CD4-positive, alpha-beta T cell (primary cell): ENCODE measurements at regions not wholly inside any gene's neighbourhood (a gene's known extent, or its start where the extent isn't known, plus 50 kb on each side); places are given as distances from the start of the nearest gene placed in this dataset.

Experiments
- ATAC-seq: fragments of 200-7000 bp; cut with Tn5 transposase; one replicate; pipeline ENCODE4 v1.10.0; 2022; ENCODE audit warnings: mild to moderate bottlenecking; ENCODE audit not compliant: poor library complexity
- CTCF ChIA-PET: fragments of 350-600 bp; sonication (Branson Sonifier 250); formaldehyde crosslinking; loops from one replicate; lab custom pipeline; 2021; ENCODE audit warnings: antibody characterized with exemption, inconsistent platforms; lab: Charles Lee
- POLR2A ChIA-PET: fragments of 350-600 bp; sonication (Branson Sonifier 250); formaldehyde crosslinking; loops from one replicate; lab custom pipeline; 2021; ENCODE audit warnings: antibody characterized with exemption, inconsistent platforms; lab: Charles Lee
- DNase-seq, 14 experiments: peaks; one replicate each; pipeline ENCODE4 v3.0.0-alpha.2; 2013 to 2020; ENCODE audit warnings: mixed read lengths in 2 of 14
- H3K27ac ChIP-seq, 2 donors: one replicate each; pipeline versions ENCODE4 v1.5.1 to v1.7.0; 2013; ENCODE audit warnings: low read length in 2 of 2, low read depth in 1 of 2, mild to moderate bottlenecking in 1 of 2
- H3K27me3 ChIP-seq, 2 experiments: 1 replicate in 1 of 2; 2 replicates in 1 of 2; pipeline versions ENCODE4 v1.6.1 to v1.7.0; 2013; ENCODE audit warnings: low read length in 2 of 2, control low read depth in 1 of 2, mild to moderate bottlenecking in 1 of 2, moderate library complexity in 1 of 2; ENCODE audit not compliant: insufficient read depth in 2 of 2, control insufficient read depth in 1 of 2
- H3K36me3 ChIP-seq: one replicate; pipeline ENCODE4 v1.6.1; 2013; ENCODE audit warnings: low read length, control low read depth; ENCODE audit not compliant: insufficient read depth
- H3K4me1 ChIP-seq: one replicate; pipeline ENCODE4 v1.6.1; 2013; ENCODE audit warnings: low read length, control low read depth; ENCODE audit not compliant: insufficient read depth
- H3K4me3 ChIP-seq: one replicate; pipeline ENCODE4 v1.5.1; 2013; ENCODE audit warnings: mild to moderate bottlenecking, low read length, moderate library complexity
- H3K9me3 ChIP-seq, 2 experiments: 1 replicate in 1 of 2; 2 replicates in 1 of 2; pipeline versions ENCODE4 v1.6.1 to v1.7.0; 2013; ENCODE audit warnings: low read length in 2 of 2, mild to moderate bottlenecking in 2 of 2, control low read depth in 1 of 2, moderate library complexity in 1 of 2; ENCODE audit not compliant: control insufficient read depth in 1 of 2, insufficient read depth in 1 of 2
- H3K27ac Mint-ChIP-seq: one replicate; pipeline ENCODE4 v1.8.0; 2020; ENCODE audit warnings: mixed read lengths
- H3K27me3 Mint-ChIP-seq: one replicate; pipeline ENCODE4 v1.8.0; 2021; ENCODE audit warnings: mixed read lengths
- H3K36me3 Mint-ChIP-seq: one replicate; pipeline ENCODE4 v1.8.0; 2021; ENCODE audit warnings: low read depth, mixed read lengths
- H3K4me1 Mint-ChIP-seq: one replicate; pipeline ENCODE4 v1.8.0; 2021; ENCODE audit warnings: low read depth, mixed read lengths
- H3K4me3 Mint-ChIP-seq: one replicate; pipeline ENCODE4 v1.8.0; 2020; ENCODE audit warnings: mild to moderate bottlenecking, mixed read lengths
- H3K9me3 Mint-ChIP-seq: one replicate; pipeline ENCODE4 v1.8.0; 2020; ENCODE audit warnings: mixed read lengths
- intact Hi-C, 2 experiments: fragments of 100-400 bp; cut with DNase I in 1 of 2; cut with micrococcal nuclease in 1 of 2; formaldehyde crosslinking; loops; one replicate each; pipeline versions ENCODE4 v1.15.1 to v1.9.0; 2023 to 2025; cut with DNase I, micrococcal nuclease
- TF ChIP-seq, protein P1 (sequence below): fragments of 200-600 bp; IDR thresholded peaks from one replicate; pipeline ENCODE4 v1.8.0; 2022; ENCODE audit warnings: antibody characterized with exemption, mild to moderate bottlenecking

DNA sequence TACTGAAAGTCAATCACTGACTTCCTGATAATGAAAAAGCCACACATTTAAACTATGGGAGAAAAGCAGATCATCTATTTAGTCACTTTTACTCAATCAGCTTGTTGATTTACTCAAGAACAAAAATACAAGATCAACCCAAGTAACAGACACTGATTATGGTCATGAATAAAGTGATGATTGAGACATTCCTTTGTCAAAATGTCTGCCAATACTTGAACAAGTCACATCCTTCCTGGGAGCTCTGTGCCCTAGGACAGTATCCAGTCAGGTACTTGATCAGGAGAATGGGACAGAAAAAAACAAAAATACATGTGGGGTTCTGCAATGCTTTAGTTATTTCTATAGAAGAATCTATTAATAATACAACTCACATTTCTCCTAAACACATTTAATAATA is 150.0 kb upstream of the NEBL start:
- Mint-ChIP-seq H3K9me3 (peaks cover 8% of the 10 kb centered on the region), H3K36me3 (no peaks in the 10 kb centered on the region), H3K27ac (no peak overlapping the region), H3K4me3 (no peak overlapping the region), H3K4me1 (no peaks in the 10 kb centered on the region), H3K27me3 (peaks cover 10% of the 10 kb centered on the region)
- Histone ChIP-seq H3K36me3 (no peaks in the 10 kb centered on the region), H3K4me3 (no peak overlapping the region), H3K27ac (no peak overlapping the region), H3K27me3 (no peaks in the 10 kb centered on the region), H3K4me1 (no peaks in the 10 kb centered on the region), H3K9me3 (peaks cover 0 to 4% of the 10 kb centered on the region in 2 experiments)
- ATAC-seq (no peak), DNase-seq (no peak)
- ChIA-PET CTCF (no interaction called here), POLR2A (no interaction called here)
- TF ChIP-seq, protein P1, sequence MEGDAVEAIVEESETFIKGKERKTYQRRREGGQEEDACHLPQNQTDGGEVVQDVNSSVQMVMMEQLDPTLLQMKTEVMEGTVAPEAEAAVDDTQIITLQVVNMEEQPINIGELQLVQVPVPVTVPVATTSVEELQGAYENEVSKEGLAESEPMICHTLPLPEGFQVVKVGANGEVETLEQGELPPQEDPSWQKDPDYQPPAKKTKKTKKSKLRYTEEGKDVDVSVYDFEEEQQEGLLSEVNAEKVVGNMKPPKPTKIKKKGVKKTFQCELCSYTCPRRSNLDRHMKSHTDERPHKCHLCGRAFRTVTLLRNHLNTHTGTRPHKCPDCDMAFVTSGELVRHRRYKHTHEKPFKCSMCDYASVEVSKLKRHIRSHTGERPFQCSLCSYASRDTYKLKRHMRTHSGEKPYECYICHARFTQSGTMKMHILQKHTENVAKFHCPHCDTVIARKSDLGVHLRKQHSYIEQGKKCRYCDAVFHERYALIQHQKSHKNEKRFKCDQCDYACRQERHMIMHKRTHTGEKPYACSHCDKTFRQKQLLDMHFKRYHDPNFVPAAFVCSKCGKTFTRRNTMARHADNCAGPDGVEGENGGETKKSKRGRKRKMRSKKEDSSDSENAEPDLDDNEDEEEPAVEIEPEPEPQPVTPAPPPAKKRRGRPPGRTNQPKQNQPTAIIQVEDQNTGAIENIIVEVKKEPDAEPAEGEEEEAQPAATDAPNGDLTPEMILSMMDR, result no peak
- intact Hi-C loops, result no loop called here

DNA sequence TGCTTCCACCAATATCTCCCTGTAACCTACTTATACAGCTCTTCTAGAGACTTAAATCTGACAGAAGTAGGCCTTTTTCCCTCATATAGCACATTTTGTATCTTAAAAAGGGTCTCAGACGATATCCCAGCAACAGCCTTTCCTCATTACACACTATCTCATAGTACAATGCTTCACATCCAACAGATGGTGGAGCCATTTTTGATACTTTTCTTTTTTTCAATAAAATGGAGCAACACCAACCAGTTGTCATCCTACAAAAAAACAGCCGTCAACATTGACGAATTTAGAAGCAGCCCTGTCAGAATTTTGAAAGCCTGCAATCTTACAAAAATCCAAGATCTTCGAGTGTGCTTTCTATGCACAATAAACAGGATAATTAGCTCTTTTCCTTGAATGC is 145.9 kb upstream of the NEBL start:
- Histone ChIP-seq H3K27ac (no peak overlapping the region), H3K36me3 (no peaks in the 10 kb centered on the region), H3K4me3 (no peak overlapping the region), H3K27me3 (no peaks in the 10 kb centered on the region), H3K4me1 (no peaks in the 10 kb centered on the region), H3K9me3 (peaks cover 0 to 8% of the 10 kb centered on the region in 2 experiments)
- TF ChIP-seq, protein P1, result no peak
- Mint-ChIP-seq H3K36me3 (no peaks in the 10 kb centered on the region), H3K4me1 (no peaks in the 10 kb centered on the region), H3K4me3 (no peak overlapping the region), H3K9me3 (no peaks in the 10 kb centered on the region), H3K27ac (no peak overlapping the region), H3K27me3 (peaks cover 10% of the 10 kb centered on the region)
- CTCF ChIA-PET, result no interaction called here
- POLR2A ChIA-PET, result no interaction called here
- DNase-seq, result no peak
- intact Hi-C loops, result no loop called here
- no peak for ATAC-seq

DNA sequence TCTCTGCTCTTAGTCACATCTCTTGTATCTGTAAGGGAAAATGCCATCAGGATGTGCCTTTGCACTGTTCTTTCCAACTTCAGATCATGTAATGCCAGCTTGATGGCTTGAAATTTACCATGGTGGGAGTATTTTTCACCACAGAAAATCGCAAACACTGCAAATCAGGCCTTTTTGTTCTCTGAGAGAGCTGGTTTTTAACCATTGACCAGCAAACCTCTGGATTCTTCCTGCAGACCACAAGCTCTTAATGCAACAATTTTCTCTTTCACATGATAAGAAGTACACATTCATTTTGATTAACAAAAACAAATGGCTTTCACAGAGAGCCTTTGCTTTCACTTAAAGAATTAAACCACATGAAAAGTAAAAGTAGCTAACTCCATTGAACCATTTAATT is 145.4 kb upstream of the NEBL start:
- H3K36me3 Mint-ChIP-seq, result no peaks in the 10 kb centered on the region
- Histone ChIP-seq H3K27ac (no peak overlapping the region), H3K36me3 (no peaks in the 10 kb centered on the region), H3K27me3 (no peaks in the 10 kb centered on the region), H3K9me3 (peaks cover 0 to 8% of the 10 kb centered on the region in 2 experiments), H3K4me3 (no peak overlapping the region), H3K4me1 (no peaks in the 10 kb centered on the region)
- ChIA-PET CTCF (no interaction called here), POLR2A (no interaction called here)
- DNase-seq (no peak), ATAC-seq (no peak)
- TF ChIP-seq, protein P1, result no peak
- no peak overlapping the region for H3K27ac Mint-ChIP-seq
- H3K9me3 Mint-ChIP-seq, result no peaks in the 10 kb centered on the region
- no peaks in the 10 kb centered on the region for H3K4me1 Mint-ChIP-seq
- intact Hi-C loops, result no loop called here
- H3K4me3 Mint-ChIP-seq, result no peak overlapping the region
- H3K27me3 Mint-ChIP-seq, result peaks cover 10% of the 10 kb centered on the region
